ENCODE measurements at regions not wholly inside any gene's neighbourhood (a gene's known extent, or its start where the extent isn't known, plus 50 kb on each side); places are given as distances from the start of the nearest gene placed in this dataset.
"Not testable (repeated sequence)": the region's sequence is repeated elsewhere in the genome, so short reads cannot be mapped to it uniquely, and the experiment has no call there.

GRCh38 chr10:37062296-37062695 lies 63.1 kb upstream of the ANKRD30A start:
- DNase-seq (ENCODE audit: low read depth in 1 of 2, low spot score in 2 of 2); H3K23me2 ChIP-seq (ENCODE audit: low read depth, low read length); H2BK15ac ChIP-seq (ENCODE audit: low read length); H3K4me2 ChIP-seq (ENCODE audit: insufficient read depth in 1 of 2, low read depth in 2 of 2, low read length in 2 of 2); H3K79me1 ChIP-seq (ENCODE audit: low read depth, low read length); CTCF ChIA-PET (ENCODE audit: partially characterized antibody); H2AFZ ChIP-seq (ENCODE audit: low read length); H3K79me2 ChIP-seq (ENCODE audit: control insufficient read depth in 1 of 2, insufficient read depth in 2 of 2, low read length in 2 of 2); H2BK12ac ChIP-seq (ENCODE audit: low read depth, low read length); H3K18ac ChIP-seq (ENCODE audit: extremely low read depth, low read length); H3K4ac ChIP-seq (replicated peaks; ENCODE audit: insufficient read length, low read depth, low read length); H4K20me1 ChIP-seq (replicated peaks in 1 of 2; ENCODE audit: control insufficient read depth in 1 of 2, insufficient read depth in 2 of 2, low read length in 2 of 2); H4K8ac ChIP-seq (ENCODE audit: extremely low read depth, insufficient read depth, low read length); H3K4me3 ChIP-seq (ENCODE audit: extremely low read depth in 1 of 4, insufficient read depth in 2 of 4, low read depth in 3 of 4, low read length in 4 of 4); H2AK5ac ChIP-seq (ENCODE audit: low read depth, low read length); POLR2A ChIA-PET (ENCODE audit: partially characterized antibody); H3K36me3 ChIP-seq (ENCODE audit: control insufficient read depth in 2 of 4, insufficient read depth in 4 of 4, low read length in 3 of 4); H3K56ac ChIP-seq (replicated peaks; ENCODE audit: insufficient read length, low read depth, low read length); H4K5ac ChIP-seq (ENCODE audit: insufficient read length, low read depth, low read length); H3K4me1 ChIP-seq (replicated peaks in 1 of 4; ENCODE audit: control insufficient read depth in 3 of 4, insufficient read depth in 4 of 4, low read length in 3 of 4); H2BK120ac ChIP-seq (replicated peaks; ENCODE audit: low read depth, low read length); FAIRE-seq; H3K9ac ChIP-seq (replicated peaks in 1 of 4; ENCODE audit: extremely low read depth in 1 of 4, low read depth in 3 of 4, low read length in 3 of 4); H4K91ac ChIP-seq (replicated peaks; ENCODE audit: insufficient read length, low read length); H3K23ac ChIP-seq (ENCODE audit: insufficient read length); H3K14ac ChIP-seq (ENCODE audit: insufficient read length); H2BK20ac ChIP-seq (ENCODE audit: low read length); H3K27ac ChIP-seq (ENCODE audit: low read depth, low read length); H2BK5ac ChIP-seq (ENCODE audit: low read depth, low read length); H3K27me3 ChIP-seq (replicated peaks in 1 of 4; ENCODE audit: control insufficient read depth in 3 of 4, extremely low read depth in 1 of 4, insufficient read depth in 3 of 4, low read length in 3 of 4): not testable (repeated sequence)
- 94% methylated on average over 16 of the region's 16 CpGs; no CpG with 5 or more reads in 1 of the 2 experiments for WGBS, 2 experiments (ENCODE audit: extremely low coverage in 1 of 2, insufficient coverage in 1 of 2, insufficient read length in 1 of 2, insufficient replicate concordance in 2 of 2, low coverage in 1 of 2, low lambda C conversion rate in 2 of 2, missing lambda C conversion rate in 1 of 2)
- H3K9me3 ChIP-seq (ENCODE audit: insufficient read depth in 2 of 2, low read depth in 1 of 2, low read length in 1 of 2): peaks cover 42 to 57% of the 10 kb centered on the region in 2 experiments
